Adrenal gland (tissue), 9 donors: ENCODE measurements at regions not wholly inside any gene's neighbourhood (a gene's known extent, or its start where the extent isn't known, plus 50 kb on each side); places are given as distances from the start of the nearest gene placed in this dataset.

Experiments
- DNase-seq, 7 donors: peaks; one replicate each; pipeline ENCODE4 v3.0.0-alpha.2; 2019 to 2020
- H3K27ac ChIP-seq, 5 donors: fragments of 200-600 bp; sonication (generic) in 4 of 5; 1 replicate in 3 of 5; 2 replicates in 2 of 5; pipeline versions ENCODE4 v1.5.1 to v1.8.0; 2016 to 2020; ENCODE audit warnings: mild to moderate bottlenecking in 1 of 5
- H3K27me3 ChIP-seq: fragments of 200-600 bp; 2 replicates; pipeline ENCODE4 v1.8.0; 2021
- H3K36me3 ChIP-seq, 2 donors: fragments of 200-600 bp; replicated peaks in 1 of 2; 1 replicate in 1 of 2; 2 replicates in 1 of 2; pipeline versions ENCODE4 v1.5.1 to v1.8.0; 2018 to 2022
- H3K4me1 ChIP-seq, 2 donors: fragments of 200-600 bp; replicated peaks in 1 of 2; 1 replicate in 1 of 2; 2 replicates in 1 of 2; pipeline versions ENCODE4 v1.5.1 to v1.8.0; 2018 to 2021
- H3K4me3 ChIP-seq, 4 donors: fragments of 200-600 bp; sonication (generic) in 3 of 4; one replicate each; pipeline ENCODE4 v1.5.1; 2016 to 2018
- H3K9me3 ChIP-seq, 3 donors: fragments of 200-600 bp; sonication (generic) in 1 of 3; replicated peaks in 1 of 3; 1 replicate in 2 of 3; 2 replicates in 1 of 3; pipeline versions ENCODE4 v1.5.1 to v1.8.0; 2016 to 2021
- CTCF ChIP-seq, 6 experiments: fragments of 450-650 bp in 4 of 6; fragments of 200-600 bp in 2 of 6; sonication (generic) in 1 of 6; IDR thresholded peaks; 1 replicate in 5 of 6; 2 replicates in 1 of 6; pipeline versions ENCODE4 v1.5.1 to v1.8.0; 2016 to 2021; ENCODE audit warnings: antibody characterized with exemption in 6 of 6, mild to moderate bottlenecking in 2 of 6, moderate library complexity in 1 of 6
- POLR2A ChIP-seq, 2 donors: fragments of 450-650 bp; IDR thresholded peaks; one replicate each; pipeline ENCODE4 v1.6.1; 2017; ENCODE audit warnings: antibody characterized with exemption in 2 of 2, mild to moderate bottlenecking in 2 of 2, moderate library complexity in 1 of 2
- WGBS, 4 donors: extraction: QIAGEN DNeasy Blood & Tissue Kit in 2 of 4; methylation state at CpG; one replicate each; pipeline versions ENCODE4 v1.1.5 to v1.1.7; 2013 to 2017; 5-methylcytosine and 5-hydroxymethylcytosine counted together
- intact Hi-C, 2 donors: fragments of 100-400 bp; cut with DNase I; formaldehyde crosslinking; loops; one replicate each; pipeline versions ENCODE4 v1.14.1 to v1.15.0; 2022 to 2023
- donor health status: healthy with polysubstance abuse.
- donor health status: Bipolar disorder and iron deficiency.
- donor health status: DM: yes; HTN: yes; CAD: no.
- donor health status: DM: no; HTN: no; CAD: no.
- donor health status: DM: no; HTN: no; CAD: no.

- no peak for DNase-seq
- no peaks in the 10 kb centered on the region for H3K27me3 ChIP-seq
- H3K4me3 ChIP-seq: no peak overlapping the region
- H3K4me1 ChIP-seq: no peaks in the 10 kb centered on the region
- no peak for TF ChIP-seq POLR2A (IDR thresholded peaks at IDR 0.05)
- no peak for TF ChIP-seq CTCF (IDR thresholded peaks at IDR 0.05)
- intact Hi-C loops: no loop called here
- WGBS, 4 donors: 73 to 90% (median 82%) methylated on average over 1 of the region's 1 CpG
- no peak overlapping the region for H3K27ac ChIP-seq
- no peaks in the 10 kb centered on the region for H3K36me3 ChIP-seq
- H3K9me3 ChIP-seq: no peaks in the 10 kb centered on the region
These were observed 287.5 kb upstream of the CNTN6 start for GRCh38 chr3:805326-805725.

- intact Hi-C loops: no loop called here
- Histone ChIP-seq H3K4me1 (no peaks in the 10 kb centered on the region), H3K9me3 (no peaks in the 10 kb centered on the region), H3K36me3 (no peaks in the 10 kb centered on the region), H3K27ac (no peak overlapping the region), H3K27me3 (no peaks in the 10 kb centered on the region), H3K4me3 (no peak overlapping the region)
- no peak for DNase-seq
- TF ChIP-seq POLR2A (IDR thresholded peaks at IDR 0.05): no peak
- no peak for TF ChIP-seq CTCF (IDR thresholded peaks at IDR 0.05)
- WGBS, 4 donors: 82 to 88% (median 84%) methylated on average over 2 of the region's 2 CpGs
These were observed 286.8 kb upstream of the CNTN6 start for GRCh38 chr3:806006-806405.

- H3K9me3 ChIP-seq: no peaks in the 10 kb centered on the region
- TF ChIP-seq POLR2A (IDR thresholded peaks at IDR 0.05) (no peak), CTCF (IDR thresholded peaks at IDR 0.05) (no peak)
- H3K36me3 ChIP-seq: no peaks in the 10 kb centered on the region
- no peak for DNase-seq
- no peak overlapping the region for H3K4me3 ChIP-seq
- H3K27ac ChIP-seq: no peak overlapping the region
- WGBS, 4 donors: 51 to 86% (median 70%) methylated on average over 5 of the region's 5 CpGs
- no peaks in the 10 kb centered on the region for H3K27me3 ChIP-seq
- no peaks in the 10 kb centered on the region for H3K4me1 ChIP-seq
- intact Hi-C loops: no loop called here
These were observed 276.2 kb upstream of the CNTN6 start for GRCh38 chr3:816605-817004.

- no peak for DNase-seq
- Histone ChIP-seq H3K4me1 (no peaks in the 10 kb centered on the region), H3K27ac (no peak overlapping the region), H3K4me3 (no peak overlapping the region), H3K9me3 (no peaks in the 10 kb centered on the region), H3K36me3 (no peaks in the 10 kb centered on the region), H3K27me3 (no peaks in the 10 kb centered on the region)
- 57 to 83% (median 77%) methylated on average over 1 of the region's 1 CpG for WGBS, 4 donors
- TF ChIP-seq CTCF (IDR thresholded peaks at IDR 0.05): no peak
- no peak for TF ChIP-seq POLR2A (IDR thresholded peaks at IDR 0.05)
- intact Hi-C loops: no loop called here
These were observed 258.1 kb upstream of the CNTN6 start for GRCh38 chr3:834679-835078.
